Lower leg skin (tissue), 3 donors: ENCODE measurements at regions not wholly inside any gene's neighbourhood (a gene's known extent, or its start where the extent isn't known, plus 50 kb on each side); places are given as distances from the start of the nearest gene placed in this dataset.
"Not testable (repeated sequence)": the region's sequence is repeated elsewhere in the genome, so short reads cannot be mapped to it uniquely, and the experiment has no call there.

Source experiments
- POLR2A ChIP-seq, 2 donors: fragments of 450-650 bp; IDR thresholded peaks; one replicate each; pipeline ENCODE4 v1.6.1; 2016 to 2017; ENCODE audit warnings: antibody characterized with exemption in 2 of 2, mild to moderate bottlenecking in 1 of 2, moderate library complexity in 1 of 2
- TF ChIP-seq, protein P1 (sequence below), 3 donors: fragments of 450-650 bp; IDR thresholded peaks; one replicate each; pipeline ENCODE4 v1.5.1; 2016; ENCODE audit warnings: antibody characterized with exemption in 3 of 3, mild to moderate bottlenecking in 3 of 3, moderate library complexity in 2 of 3

DNA sequence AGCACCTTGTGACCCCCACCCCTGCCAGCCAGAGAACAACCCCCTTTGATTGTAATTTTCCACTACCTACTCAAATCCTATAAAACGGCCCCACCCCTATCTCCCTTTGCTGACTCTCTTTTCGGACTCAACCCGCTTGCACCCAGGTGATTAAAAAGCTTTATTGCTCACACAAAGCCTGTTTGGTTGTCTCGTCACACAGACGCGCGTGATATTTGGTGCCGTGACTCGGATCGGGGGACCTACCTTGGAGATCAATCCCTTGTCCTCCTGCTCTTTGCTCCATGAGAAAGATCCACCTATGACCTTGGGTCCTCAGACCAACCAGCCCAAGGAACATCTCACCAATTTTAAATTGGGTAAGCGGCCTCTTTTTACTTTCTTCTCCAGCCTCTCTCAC is 995.0 kb upstream of the LCORL start:
- TF ChIP-seq, protein P1, sequence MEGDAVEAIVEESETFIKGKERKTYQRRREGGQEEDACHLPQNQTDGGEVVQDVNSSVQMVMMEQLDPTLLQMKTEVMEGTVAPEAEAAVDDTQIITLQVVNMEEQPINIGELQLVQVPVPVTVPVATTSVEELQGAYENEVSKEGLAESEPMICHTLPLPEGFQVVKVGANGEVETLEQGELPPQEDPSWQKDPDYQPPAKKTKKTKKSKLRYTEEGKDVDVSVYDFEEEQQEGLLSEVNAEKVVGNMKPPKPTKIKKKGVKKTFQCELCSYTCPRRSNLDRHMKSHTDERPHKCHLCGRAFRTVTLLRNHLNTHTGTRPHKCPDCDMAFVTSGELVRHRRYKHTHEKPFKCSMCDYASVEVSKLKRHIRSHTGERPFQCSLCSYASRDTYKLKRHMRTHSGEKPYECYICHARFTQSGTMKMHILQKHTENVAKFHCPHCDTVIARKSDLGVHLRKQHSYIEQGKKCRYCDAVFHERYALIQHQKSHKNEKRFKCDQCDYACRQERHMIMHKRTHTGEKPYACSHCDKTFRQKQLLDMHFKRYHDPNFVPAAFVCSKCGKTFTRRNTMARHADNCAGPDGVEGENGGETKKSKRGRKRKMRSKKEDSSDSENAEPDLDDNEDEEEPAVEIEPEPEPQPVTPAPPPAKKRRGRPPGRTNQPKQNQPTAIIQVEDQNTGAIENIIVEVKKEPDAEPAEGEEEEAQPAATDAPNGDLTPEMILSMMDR (IDR thresholded peaks at IDR 0.05), result not testable (repeated sequence)
- not testable (repeated sequence) for TF ChIP-seq POLR2A (IDR thresholded peaks at IDR 0.05)
